Inflammatory macrophage treated with lipopolysaccharide for 1 hour (primary cell): ENCODE measurements at regions not wholly inside any gene's neighbourhood (a gene's known extent, or its start where the extent isn't known, plus 50 kb on each side); places are given as distances from the start of the nearest gene placed in this dataset.

Experiments used
- DNase-seq, 2 donors: peaks; one replicate each; pipeline ENCODE4 v3.0.0-alpha.2; 2020 to 2022

DNA sequence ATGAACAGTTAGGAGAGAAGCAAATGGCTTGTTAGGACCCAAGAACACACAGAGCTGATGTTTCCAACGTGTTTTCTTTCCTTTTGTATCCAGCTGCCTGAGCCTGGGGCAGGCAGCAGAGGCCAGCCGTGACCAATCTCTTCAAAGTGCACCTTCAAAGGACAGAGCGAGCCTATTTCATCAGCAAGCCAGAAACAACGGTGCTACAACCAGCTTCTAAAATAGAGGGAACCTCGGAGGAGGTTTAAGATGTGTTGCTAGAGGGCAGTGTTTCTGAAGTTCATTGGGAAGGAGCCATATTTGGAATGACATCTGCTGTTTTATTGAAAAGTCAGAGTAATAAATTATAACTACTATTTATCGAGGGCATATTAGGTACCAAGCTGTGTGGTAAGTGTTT is 56.2 kb upstream of the RFC3 start:
- DNase-seq, result no peak

DNA sequence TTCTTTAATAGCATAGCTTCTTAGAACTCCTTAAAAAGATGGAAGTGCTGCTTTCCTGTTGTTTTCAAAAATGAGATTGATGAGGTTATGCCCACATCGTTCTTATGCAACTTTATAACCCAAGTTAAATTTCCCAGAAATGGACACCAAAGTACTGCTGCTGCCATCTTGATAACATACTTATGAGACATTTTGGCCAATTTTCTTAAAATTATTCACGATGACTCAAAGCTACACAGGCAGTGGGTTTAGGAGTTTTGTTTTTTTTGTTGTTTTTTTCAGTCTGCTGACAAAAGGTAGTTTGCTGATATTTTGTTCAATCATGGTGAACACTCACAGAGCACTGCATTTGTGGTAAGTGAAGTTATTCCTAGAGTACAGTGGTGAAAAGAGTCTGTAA is 54.9 kb upstream of the RFC3 start:
- DNase-seq, result no peak

DNA sequence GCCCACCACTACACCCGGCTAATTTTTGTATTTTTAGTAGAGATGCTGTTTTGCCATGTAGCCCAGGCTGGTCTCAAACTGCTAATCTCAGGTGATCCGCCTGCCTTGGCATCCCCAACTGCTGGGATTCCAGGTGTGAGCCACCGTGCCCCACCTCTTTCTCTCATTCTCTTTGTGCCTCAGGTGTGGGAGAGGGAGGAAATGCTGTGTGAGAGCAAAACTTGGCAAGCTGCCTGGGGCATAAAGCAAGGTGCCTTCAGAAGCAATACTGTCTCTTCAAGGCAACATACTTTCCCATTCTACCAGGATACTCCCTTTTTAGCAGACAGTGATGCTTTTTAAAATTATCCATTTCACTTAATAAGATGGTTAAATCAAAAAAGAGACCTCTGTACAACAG is 53.2 kb upstream of the RFC3 start:
- DNase-seq, result no peak

DNA sequence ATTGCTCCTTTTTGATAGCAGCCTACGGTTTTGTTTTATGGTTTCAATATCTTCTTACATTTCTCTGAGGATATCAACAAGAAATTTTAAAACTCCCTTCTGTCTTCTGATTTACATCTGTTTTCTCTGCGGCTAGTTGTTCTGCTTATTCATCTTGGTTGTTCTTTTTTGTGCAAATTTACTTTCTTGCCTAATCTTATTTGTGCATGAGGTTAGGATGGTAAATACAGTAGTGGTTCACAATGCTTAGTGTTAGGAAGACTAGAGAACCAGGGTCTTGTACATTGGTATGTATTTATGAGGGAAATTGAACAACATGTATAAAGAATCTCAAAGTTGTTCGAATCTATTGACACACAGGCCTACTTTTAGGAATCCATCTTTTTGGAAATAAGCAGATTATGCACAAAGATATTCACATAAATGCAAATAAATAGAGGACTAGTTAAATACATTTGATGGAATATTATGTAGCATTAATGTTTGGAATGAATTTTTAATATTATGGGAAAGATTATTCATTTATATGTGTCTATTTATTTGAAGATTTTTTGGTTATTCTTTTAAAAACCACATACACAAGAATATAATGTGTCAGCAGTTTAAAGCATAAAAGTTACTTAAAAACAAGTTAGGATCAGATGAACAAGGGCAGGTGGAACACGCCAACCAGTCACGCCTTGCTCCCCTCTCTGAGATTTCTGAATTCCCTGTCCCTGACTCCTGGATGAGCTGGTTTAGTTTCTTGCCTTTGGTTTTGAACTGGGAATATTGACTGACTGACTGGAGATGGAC is 51.4 kb upstream of the RFC3 start:
- no peak for DNase-seq

DNA sequence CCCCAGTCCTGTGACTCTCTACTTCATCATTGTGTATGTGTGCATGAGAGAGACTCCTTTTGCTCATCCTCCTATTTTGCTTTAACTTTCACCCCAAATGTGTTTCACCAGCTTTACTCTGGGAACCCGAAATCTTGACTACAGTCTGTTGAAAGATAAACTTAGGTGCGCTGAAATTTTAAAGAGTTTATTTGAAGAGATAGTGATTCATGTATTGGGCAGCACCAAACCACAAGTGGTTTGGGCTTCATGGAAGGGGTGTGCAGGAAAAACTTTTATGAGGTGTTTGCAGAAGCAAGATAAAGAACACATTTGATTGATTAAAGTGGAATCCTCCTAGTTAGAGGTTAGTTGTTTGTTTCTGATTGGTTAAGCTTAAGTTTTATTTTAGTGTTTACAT is 50.8 kb upstream of the RFC3 start:
- DNase-seq, result no peak
